HG03460 (cell line): ENCODE measurements at regions not wholly inside any gene's neighbourhood (a gene's known extent, or its start where the extent isn't known, plus 50 kb on each side); places are given as distances from the start of the nearest gene placed in this dataset.
"Not testable (repeated sequence)": the region's sequence is repeated elsewhere in the genome, so short reads cannot be mapped to it uniquely, and the experiment has no call there.

Experiments
- ATAC-seq: cut with Tn5 transposase; IDR thresholded peaks from one replicate; pipeline ENCODE4 v1.9.1; 2021; ENCODE audit not compliant: unreplicated experiment

- ATAC-seq, result no peak
These were observed 704.4 kb upstream of the SLC35B3 start for GRCh38 chr6:9139746-9140145.

GRCh38 chr6:9138936-9139335 is 703.6 kb upstream of the SLC35B3 start:
- no peak for ATAC-seq

GRCh38 chr6:9136141-9136822 is 700.9 kb upstream of the SLC35B3 start:
- no peak for ATAC-seq

GRCh38 chr6:9131616-9132015 is 696.3 kb upstream of the SLC35B3 start:
- no peak for ATAC-seq

GRCh38 chr6:9131201-9131600 is 695.9 kb upstream of the SLC35B3 start:
- ATAC-seq, result no peak

GRCh38 chr6:9128970-9129369 is 693.6 kb upstream of the SLC35B3 start:
- no peak for ATAC-seq

- ATAC-seq, result no peak
These were observed 691.7 kb upstream of the SLC35B3 start for GRCh38 chr6:9126878-9127560.

GRCh38 chr6:9126034-9126433 is 690.7 kb upstream of the SLC35B3 start:
- not testable (repeated sequence) for ATAC-seq

GRCh38 chr6:9121549-9121948 is 686.2 kb upstream of the SLC35B3 start:
- no peak for ATAC-seq

- no peak for ATAC-seq
These were observed 680.7 kb upstream of the SLC35B3 start for GRCh38 chr6:9116026-9116425.

GRCh38 chr6:9112544-9112943 is 677.2 kb upstream of the SLC35B3 start:
- ATAC-seq, result no peak

GRCh38 chr6:9103876-9104521 is 668.7 kb upstream of the SLC35B3 start:
- ATAC-seq, result no peak

- ATAC-seq, result no peak
These were observed 666.6 kb upstream of the SLC35B3 start for GRCh38 chr6:9101920-9102319.

GRCh38 chr6:9100869-9101580 is 665.7 kb upstream of the SLC35B3 start:
- no peak for ATAC-seq

- ATAC-seq, result no peak
These were observed 660.4 kb upstream of the SLC35B3 start for GRCh38 chr6:9095729-9096128.

GRCh38 chr6:9095137-9095536 is 659.8 kb upstream of the SLC35B3 start:
- ATAC-seq, result no peak

GRCh38 chr6:9089724-9090123 is 654.4 kb upstream of the SLC35B3 start:
- ATAC-seq, result no peak

GRCh38 chr6:9087470-9087869 is 652.1 kb upstream of the SLC35B3 start:
- no peak for ATAC-seq

GRCh38 chr6:9086331-9086730 is 651.0 kb upstream of the SLC35B3 start:
- ATAC-seq, result no peak

- ATAC-seq, result no peak
These were observed 650.3 kb upstream of the SLC35B3 start for GRCh38 chr6:9085709-9086070.

- no peak for ATAC-seq
These were observed 649.8 kb upstream of the SLC35B3 start for GRCh38 chr6:9085054-9085708.
